ENCODE measurements at regions not wholly inside any gene's neighbourhood (a gene's known extent, or its start where the extent isn't known, plus 50 kb on each side); places are given as distances from the start of the nearest gene placed in this dataset.

GRCh38 chr2:157197848-157198247, 59.7 kb upstream of the GALNT5 start:
- ChIA-PET POLR2A (no interaction called here), CTCF (no interaction called here)
- Mint-ChIP-seq H3K36me3 (ENCODE audit: low read depth) (no peaks in the 10 kb centered on the region), H3K27ac (no peak overlapping the region), H3K27me3 (peaks cover 2% of the 10 kb centered on the region), H3K4me1 (no peaks in the 10 kb centered on the region), H3K4me3 (no peak overlapping the region), H3K9me3 (ENCODE audit: low read depth) (no peaks in the 10 kb centered on the region)
- DNase-seq: no peak
- intact Hi-C loops (cut with DNase I, micrococcal nuclease): loop anchor here in 1 of 2 experiments (10.0 kb wide), 2 partner anchors 793 to 863 kb away; partner anchors contain the start of gene NR4A2
- no peak for ATAC-seq

DNA sequence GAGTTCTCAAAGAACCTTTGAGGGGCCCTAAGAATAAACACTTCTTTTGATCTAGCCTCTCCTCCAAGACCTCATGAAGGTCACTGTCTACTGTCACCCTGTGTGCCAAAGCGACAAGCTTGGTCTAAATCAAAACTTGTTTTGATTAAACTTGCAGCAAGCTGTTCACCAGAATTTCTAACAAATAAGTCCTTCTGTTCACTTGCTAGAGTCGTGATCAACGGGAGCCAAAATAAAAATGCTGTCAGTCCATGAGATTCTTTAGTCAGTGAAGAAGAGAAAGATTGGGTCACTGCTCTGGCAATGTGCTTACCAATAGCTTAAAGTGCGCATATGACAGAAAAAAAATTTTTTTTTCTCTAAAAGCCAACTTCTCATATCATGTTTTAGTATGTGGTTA, 53.9 kb upstream of the GALNT5 start:
- Mint-ChIP-seq H3K36me3 (ENCODE audit: low read depth) (no peaks in the 10 kb centered on the region), H3K27me3 (peaks cover 2% of the 10 kb centered on the region), H3K9me3 (ENCODE audit: low read depth) (no peaks in the 10 kb centered on the region), H3K4me3 (no peak overlapping the region), H3K4me1 (no peaks in the 10 kb centered on the region), H3K27ac (no peak overlapping the region)
- intact Hi-C loops (cut with DNase I, micrococcal nuclease): no loop called here
- ATAC-seq: no peak
- DNase-seq: no peak
- ChIA-PET POLR2A (no interaction called here), CTCF (no interaction called here)

GRCh38 chr2:157204401-157204800, 53.1 kb upstream of the GALNT5 start:
- CTCF ChIA-PET: no interaction called here
- POLR2A ChIA-PET: no interaction called here
- H3K9me3 Mint-ChIP-seq (ENCODE audit: low read depth): no peaks in the 10 kb centered on the region
- H3K27ac Mint-ChIP-seq: no peak overlapping the region
- H3K4me3 Mint-ChIP-seq: no peak overlapping the region
- peaks cover 2% of the 10 kb centered on the region for H3K27me3 Mint-ChIP-seq
- intact Hi-C loops (cut with DNase I, micrococcal nuclease): no loop called here
- no peaks in the 10 kb centered on the region for H3K36me3 Mint-ChIP-seq (ENCODE audit: low read depth)
- no peaks in the 10 kb centered on the region for H3K4me1 Mint-ChIP-seq
- DNase-seq (no peak), ATAC-seq (no peak)

DNA sequence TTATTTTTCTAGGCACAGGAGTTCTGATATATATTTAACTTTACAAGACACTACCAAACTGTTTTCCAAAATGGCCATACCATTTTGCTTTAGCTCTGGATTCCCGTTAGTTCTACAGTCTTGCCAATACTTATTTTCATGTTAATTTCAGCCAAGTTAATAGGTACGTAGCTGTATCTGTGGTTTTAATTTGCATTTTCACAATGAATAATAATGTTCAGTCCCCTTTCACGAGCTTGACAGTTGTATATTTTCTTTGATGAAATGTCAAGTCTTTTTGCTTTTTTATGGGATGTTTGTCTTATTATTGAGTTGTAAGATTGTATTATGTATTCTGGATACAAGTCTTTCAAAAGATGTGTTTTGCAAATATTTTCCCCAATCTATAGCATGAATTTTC, 50.6 kb upstream of the GALNT5 start:
- no peak overlapping the region for H3K27ac Mint-ChIP-seq
- H3K27me3 Mint-ChIP-seq: peaks cover 6% of the 10 kb centered on the region
- no peaks in the 10 kb centered on the region for H3K36me3 Mint-ChIP-seq (ENCODE audit: low read depth)
- H3K9me3 Mint-ChIP-seq (ENCODE audit: low read depth): no peaks in the 10 kb centered on the region
- no peaks in the 10 kb centered on the region for H3K4me1 Mint-ChIP-seq
- CTCF ChIA-PET: no interaction called here
- intact Hi-C loops (cut with DNase I, micrococcal nuclease): no loop called here
- POLR2A ChIA-PET: no interaction called here
- ATAC-seq: no peak
- no peak overlapping the region for H3K4me3 Mint-ChIP-seq
- no peak for DNase-seq

All from activated CD4-positive, alpha-beta T cell treated with anti-CD3 and anti-CD28 coated beads for 36 hours (primary cell).